HEK293 (cell line): ENCODE measurements at regions not wholly inside any gene's neighbourhood (a gene's known extent, or its start where the extent isn't known, plus 50 kb on each side); places are given as distances from the start of the nearest gene placed in this dataset.

Experiments used
- CTCF ChIA-PET: fragments of 350-600 bp; formaldehyde crosslinking; extraction: SDS; loops from one replicate; lab custom pipeline; 2021; ENCODE audit warnings: antibody characterized with exemption; lab: Yijun Ruan, JAX
- POLR2A ChIA-PET: fragments of 300-600 bp; formaldehyde crosslinking; extraction: SDS; loops from one replicate; lab custom pipeline; 2020; ENCODE audit warnings: antibody characterized with exemption, inconsistent platforms; lab: Yijun Ruan, JAX
- H3K27ac ChIP-seq: fragments of 200-500 bp; sonication (Bioruptor generic); 2 replicates; pipeline ENCODE4 v1.5.1; 2014; ENCODE audit warnings: low read depth, low read length, control low read depth, inconsistent platforms; ENCODE audit errors: extremely low read depth
- H3K36me3 ChIP-seq, 2 experiments: fragments of 200-500 bp in 1 of 2; sonication (Bioruptor generic) in 1 of 2; 1 replicate in 1 of 2; 2 replicates in 1 of 2; pipeline ENCODE4 v1.5.1; 2014 to 2017; ENCODE audit warnings: inconsistent platforms in 2 of 2, low read length in 2 of 2; ENCODE audit not compliant: control insufficient read depth in 2 of 2, insufficient read depth in 1 of 2
- H3K4me1 ChIP-seq: fragments of 200-500 bp; sonication (Bioruptor generic); 2 replicates; pipeline ENCODE4 v1.5.1; 2014; ENCODE audit warnings: mild to moderate bottlenecking, low read length, inconsistent platforms; ENCODE audit not compliant: control insufficient read depth, insufficient read depth
- H3K4me3 ChIP-seq: 2 replicates; pipeline ENCODE4 v1.5.1; 2011; ENCODE audit warnings: low read depth, mild to moderate bottlenecking, control low read depth, low read length, moderate library complexity
- H3K9me3 ChIP-seq: fragments of 200-500 bp; sonication (Bioruptor generic); 2 replicates; pipeline ENCODE4 v1.5.1; 2014; ENCODE audit warnings: low read depth, low read length, inconsistent platforms; ENCODE audit not compliant: control insufficient read depth, insufficient read depth
- AEBP2 ChIP-seq: fragments of 450-650 bp; formaldehyde crosslinking; IDR thresholded peaks from 2 replicates; pipeline ENCODE4 v1.5.1; 2016; ENCODE audit warnings: missing biosample characterization, missing genetic modification characterization, borderline replicate concordance
- ELK4 ChIP-seq: IDR thresholded peaks from 2 replicates; pipeline ENCODE4 v1.6.1; 2011; ENCODE audit warnings: mild to moderate bottlenecking, low read depth, low read length, borderline replicate concordance
- GLI4 ChIP-seq: fragments of 450-650 bp; formaldehyde crosslinking; IDR thresholded peaks from 2 replicates; pipeline ENCODE4 v1.5.1; 2016; ENCODE audit warnings: missing biosample characterization, missing genetic modification characterization
- TRIM28 ChIP-seq: IDR thresholded peaks from 2 replicates; pipeline ENCODE4 v1.6.1; 2011; ENCODE audit warnings: low read length, control low read depth, borderline replicate concordance
- ZFP37 ChIP-seq: fragments of 450-650 bp; formaldehyde crosslinking; IDR thresholded peaks from 2 replicates; pipeline ENCODE4 v1.5.1; 2016; ENCODE audit warnings: missing biosample characterization, missing genetic modification characterization
- ZFP41 ChIP-seq: fragments of 450-650 bp; formaldehyde crosslinking; IDR thresholded peaks from 2 replicates; pipeline ENCODE4 v1.5.1; 2016; ENCODE audit warnings: missing biosample characterization, missing genetic modification characterization, borderline replicate concordance
- ZIC2 ChIP-seq: fragments of 450-650 bp; formaldehyde crosslinking; IDR thresholded peaks from 2 replicates; pipeline ENCODE4 v1.5.1; 2016; ENCODE audit warnings: missing biosample characterization, missing genetic modification characterization
- ZNF18 ChIP-seq: fragments of 450-650 bp; formaldehyde crosslinking; IDR thresholded peaks from 2 replicates; pipeline ENCODE4 v1.5.1; 2016; ENCODE audit warnings: missing biosample characterization, missing genetic modification characterization
- ZNF211 ChIP-seq: fragments of 450-650 bp; formaldehyde crosslinking; IDR thresholded peaks from 2 replicates; pipeline ENCODE4 v1.5.1; 2016; ENCODE audit warnings: low read depth, missing biosample characterization, missing genetic modification characterization
- ZNF280D ChIP-seq: fragments of 450-650 bp; formaldehyde crosslinking; IDR thresholded peaks from 2 replicates; pipeline ENCODE4 v1.5.1; 2016; ENCODE audit warnings: missing biosample characterization, missing genetic modification characterization
- ZNF404 ChIP-seq: fragments of 450-650 bp; formaldehyde crosslinking; IDR thresholded peaks from 2 replicates; pipeline ENCODE4 v1.5.1; 2017; ENCODE audit warnings: missing biosample characterization, missing genetic modification characterization
- ZNF549 ChIP-seq: fragments of 450-650 bp; IDR thresholded peaks from 2 replicates; pipeline ENCODE4 v1.5.1; 2018; ENCODE audit warnings: missing biosample characterization, missing genetic modification characterization, mild to moderate bottlenecking, inconsistent platforms, moderate library complexity
- ZNF623 ChIP-seq: fragments of 450-650 bp; formaldehyde crosslinking; IDR thresholded peaks from 2 replicates; pipeline ENCODE4 v1.5.1; 2016; ENCODE audit warnings: missing biosample characterization, missing genetic modification characterization
- ZNF624 ChIP-seq: fragments of 450-650 bp; formaldehyde crosslinking; IDR thresholded peaks from 2 replicates; pipeline ENCODE4 v1.5.1; 2017; ENCODE audit warnings: missing biosample characterization, missing genetic modification characterization
- ZNF626 ChIP-seq: fragments of 450-650 bp; sonication (Bioruptor Pico); formaldehyde crosslinking; IDR thresholded peaks from 2 replicates; pipeline ENCODE4 v1.5.1; 2018; ENCODE audit warnings: missing biosample characterization, missing genetic modification characterization, inconsistent platforms
- ZNF692 ChIP-seq: fragments of 450-650 bp; formaldehyde crosslinking; IDR thresholded peaks from 2 replicates; pipeline ENCODE4 v1.5.1; 2016; ENCODE audit warnings: missing biosample characterization, missing genetic modification characterization
- ZNF707 ChIP-seq: fragments of 450-650 bp; formaldehyde crosslinking; IDR thresholded peaks from 2 replicates; pipeline ENCODE4 v1.5.1; 2016; ENCODE audit warnings: missing biosample characterization, missing genetic modification characterization

GRCh38 chr2:241981076-241981700 lies 111.7 kb downstream of the RTP5 start (continued):
- no peak for TF ChIP-seq ZNF624 (tag by site-specific recombination)
- TF ChIP-seq, all 188 proteins: peak for 0

- Histone ChIP-seq H3K4me3 (no peak overlapping the region), H3K9me3 (no peaks in the 10 kb centered on the region), H3K4me1 (no peaks in the 10 kb centered on the region), H3K27ac (no peak overlapping the region), H3K36me3 (no peaks in the 10 kb centered on the region)
- ChIA-PET POLR2A (no interaction called here), CTCF (no interaction called here)
- TF ChIP-seq ZNF626 (tag by site-specific recombination) = no peak
- TF ChIP-seq ZNF280D (tag by site-specific recombination) = no peak
- TF ChIP-seq ZFP37 (tag by site-specific recombination) = no peak
- no peak for TF ChIP-seq ZNF404 (tag by site-specific recombination)
- no peak for TF ChIP-seq ZNF707 (tag by site-specific recombination)
- TF ChIP-seq ZIC2 (tag by site-specific recombination) = no peak
- TF ChIP-seq ZNF18 (tag by site-specific recombination) = no peak
- TF ChIP-seq GLI4 = no peak
- no peak for TF ChIP-seq TRIM28
- TF ChIP-seq ZFP41 (tag by site-specific recombination) = no peak
- no peak for TF ChIP-seq ZNF211 (tag by site-specific recombination)
- TF ChIP-seq ZNF549 (tag by site-specific recombination) = no peak
- TF ChIP-seq ELK4 = no peak
- TF ChIP-seq ZNF623 = no peak
- TF ChIP-seq AEBP2 = no peak
- TF ChIP-seq ZNF692 (tag by site-specific recombination) = no peak
These were observed 113.4 kb downstream of the RTP5 start for GRCh38 chr2:241982706-241983570.
